HUDEP-2 (cell line): ENCODE measurements at regions not wholly inside any gene's neighbourhood (a gene's known extent, or its start where the extent isn't known, plus 50 kb on each side); places are given as distances from the start of the nearest gene placed in this dataset.
A peak's percentile ranks its signal among the peaks of the same experiment; 100 is the strongest.

ENCODE experiments used
- DNase-seq, 76 experiments: peaks; one replicate each; lab custom pipeline; 2025; ENCODE audit not compliant: unreplicated experiment in 76 of 76; lab: John Stamatoyannopoulos, UW

DNA sequence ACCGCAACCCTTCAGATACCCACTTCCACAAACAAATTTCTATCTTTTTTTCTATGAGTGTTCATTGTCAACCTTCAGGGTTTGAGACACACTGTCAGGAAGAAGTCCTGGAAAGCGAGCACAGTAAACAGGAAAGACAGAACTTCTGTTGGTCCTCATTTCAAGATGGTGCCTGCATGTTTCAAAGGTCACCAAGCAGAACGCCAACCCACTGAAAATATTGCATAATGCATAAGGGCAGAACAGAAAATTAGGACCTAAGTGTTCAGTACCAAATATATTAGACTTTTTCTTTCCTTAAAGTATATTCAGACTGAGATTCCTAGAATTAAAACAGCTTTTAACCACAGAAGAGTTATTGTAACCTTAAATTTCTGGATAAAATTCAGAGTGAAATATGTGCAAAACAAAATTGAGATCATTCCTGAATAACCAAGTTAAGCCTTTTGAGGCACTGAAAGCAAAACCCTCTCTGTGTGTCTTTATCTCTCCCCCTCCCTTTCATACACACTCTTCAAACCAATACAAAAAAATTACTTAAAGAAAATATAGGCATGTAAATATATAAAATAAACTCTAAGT, 387.8 kb upstream of the THBS1 start:
- no peak for DNase-seq

DNA sequence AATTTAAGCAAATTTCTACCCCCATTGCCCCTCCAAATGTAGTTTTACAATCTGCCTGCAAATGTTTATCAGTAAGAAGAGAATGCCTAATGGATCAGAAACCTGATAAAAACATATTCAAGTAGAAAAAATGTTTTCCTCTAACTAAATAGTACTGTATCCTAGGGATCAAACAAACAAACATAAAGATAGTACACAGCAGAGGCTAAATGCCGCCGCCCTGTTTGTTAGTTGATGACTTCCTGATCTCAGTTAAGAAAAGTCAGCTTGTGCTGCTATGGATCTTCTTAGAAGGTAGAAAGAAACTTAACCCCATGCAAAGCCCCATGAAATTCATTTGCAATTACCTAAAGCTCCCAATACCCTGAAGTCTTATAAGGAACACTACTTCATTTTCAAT, 387.3 kb upstream of the THBS1 start:
- DNase-seq: no peak

DNA sequence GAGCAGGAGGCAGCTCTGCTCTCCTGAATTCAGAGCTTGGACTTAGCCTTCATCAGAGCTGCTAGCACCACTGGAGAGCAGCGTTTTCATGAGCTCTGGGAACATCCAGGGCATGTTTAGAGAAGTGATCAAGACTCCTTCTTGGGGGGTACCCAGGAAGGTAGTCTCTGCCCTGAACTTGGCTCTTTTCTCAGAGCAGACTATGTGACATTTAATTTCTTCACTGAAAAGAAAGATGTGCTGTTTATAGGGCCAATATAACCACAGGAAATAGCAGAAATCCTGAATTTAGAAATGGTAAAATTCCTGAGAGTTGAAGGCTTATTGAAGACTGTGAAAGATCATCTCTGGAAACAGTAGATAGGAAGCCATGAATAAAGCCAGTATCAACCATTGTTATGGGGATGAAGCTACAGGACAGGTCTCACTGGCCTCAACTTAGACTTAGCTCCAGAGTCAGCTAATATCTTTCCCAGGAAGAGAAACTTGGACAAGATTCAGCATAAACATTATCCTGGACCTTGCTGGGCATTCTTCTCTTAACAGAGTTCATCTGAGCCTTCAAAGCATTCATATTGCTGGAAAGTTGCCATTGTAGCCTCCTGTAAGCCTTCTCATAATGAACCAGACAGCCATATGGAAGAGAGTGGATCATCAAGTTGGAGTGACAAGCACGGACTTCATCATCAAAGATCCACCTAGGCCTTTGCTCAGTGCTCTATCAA, 386.6 kb upstream of the THBS1 start:
- DNase-seq: no peak

DNA sequence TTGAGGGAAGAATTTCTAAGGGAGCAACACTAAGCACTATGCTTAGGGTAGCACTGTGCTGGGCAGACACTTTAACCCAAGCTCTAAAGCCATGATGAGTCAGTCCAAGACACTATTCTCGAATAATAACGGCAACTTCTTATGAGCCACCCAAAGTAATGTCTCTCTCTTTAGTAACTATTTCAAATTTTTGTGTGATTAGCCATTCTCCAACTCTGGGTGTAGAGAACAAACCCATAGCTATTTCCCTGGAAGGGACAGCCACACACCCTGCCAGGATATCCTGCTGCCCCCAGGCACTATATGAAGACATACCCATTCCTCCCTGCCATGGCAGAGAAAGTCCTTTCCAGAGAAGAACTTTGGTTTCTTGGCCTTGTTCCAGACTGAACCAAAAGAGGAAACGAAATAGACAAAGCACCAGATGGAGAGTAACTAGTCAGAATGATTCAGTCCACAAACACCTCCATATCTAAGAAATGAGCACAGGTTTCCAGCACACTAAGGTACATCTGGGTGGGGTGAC, 384.9 kb upstream of the THBS1 start:
- no peak for DNase-seq

DNA sequence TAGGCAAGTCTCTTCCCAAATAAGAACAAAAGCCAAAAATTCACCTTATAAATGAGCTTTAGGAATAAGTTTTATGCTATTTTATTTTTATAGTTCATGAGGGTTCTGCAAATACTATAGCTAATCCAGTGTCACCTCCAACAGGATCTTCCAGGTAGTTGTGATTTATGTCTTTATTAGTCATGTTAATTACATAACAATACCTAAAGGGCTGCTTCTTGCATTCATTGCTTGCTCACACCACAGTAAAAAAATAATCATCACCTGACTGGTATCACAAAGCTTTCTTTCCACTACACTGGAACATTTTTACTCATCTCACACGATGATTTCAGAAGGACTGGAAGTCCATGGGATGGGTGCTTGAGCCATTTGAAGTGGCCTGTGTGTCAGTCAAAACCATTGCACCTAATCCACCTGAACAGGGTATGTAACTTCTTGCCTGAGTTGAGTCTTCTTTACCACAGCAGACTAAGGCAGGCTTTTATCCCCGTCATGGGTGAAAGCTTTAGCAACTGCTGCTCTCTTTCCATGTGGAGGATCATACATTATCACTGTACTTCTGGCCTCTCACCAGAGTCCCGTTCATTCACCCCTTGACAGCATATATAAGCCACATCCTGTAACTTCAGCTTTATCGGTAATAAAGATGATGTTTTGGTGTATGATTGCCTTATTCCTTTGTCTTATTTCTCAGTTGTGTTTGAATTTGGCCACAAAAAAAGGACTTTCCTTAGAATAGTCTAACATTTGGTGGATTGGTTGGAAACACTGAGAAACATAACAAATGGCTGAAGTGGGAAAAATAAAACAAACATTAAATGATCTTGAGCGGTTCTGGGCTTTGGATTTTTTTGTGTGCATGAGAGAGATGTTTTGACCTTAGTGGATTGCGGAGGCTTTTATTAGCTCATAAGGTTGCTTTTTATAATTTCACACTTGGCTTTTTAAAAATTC, 382.6 kb upstream of the THBS1 start:
- DNase-seq: no peak

DNA sequence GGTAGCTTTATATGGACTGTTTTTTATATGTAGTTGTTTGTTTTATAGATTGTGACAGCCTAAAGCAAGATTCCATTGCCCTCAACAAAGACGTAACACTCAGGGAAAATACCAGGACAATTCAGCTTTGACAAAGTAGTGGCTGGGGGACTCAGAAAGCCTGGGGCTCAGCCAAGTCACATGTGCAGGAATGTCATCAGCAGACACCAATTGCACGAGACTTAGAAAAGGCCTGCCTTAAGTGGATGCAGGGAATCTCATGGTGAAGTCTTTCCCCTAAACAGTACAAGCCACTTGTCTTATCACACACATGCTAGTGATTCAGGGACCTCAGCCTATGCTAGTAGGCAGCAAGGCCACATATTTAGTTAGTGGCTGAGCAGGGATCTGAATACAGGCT, 381.8 kb upstream of the THBS1 start:
- DNase-seq: no peak

DNA sequence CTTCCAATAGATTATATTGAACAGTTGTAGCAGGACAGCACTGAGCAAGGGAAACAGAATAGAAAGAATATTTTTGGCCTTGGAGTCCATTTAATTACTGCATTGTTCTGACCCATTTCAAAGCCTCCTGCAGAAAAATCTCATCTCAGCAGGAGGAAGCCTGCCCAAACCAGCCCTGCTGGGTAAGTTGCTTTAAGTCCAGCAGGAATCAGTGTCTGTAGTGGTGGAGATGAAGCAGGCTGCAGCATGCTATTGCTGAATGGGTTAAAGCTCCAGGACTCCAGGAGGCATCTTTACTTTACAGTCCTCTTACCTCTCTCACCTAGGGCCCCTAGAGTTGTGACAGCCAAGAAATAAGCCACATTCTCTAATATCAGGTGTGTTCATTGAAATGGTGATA, 380.3 kb upstream of the THBS1 start:
- no peak for DNase-seq

DNA sequence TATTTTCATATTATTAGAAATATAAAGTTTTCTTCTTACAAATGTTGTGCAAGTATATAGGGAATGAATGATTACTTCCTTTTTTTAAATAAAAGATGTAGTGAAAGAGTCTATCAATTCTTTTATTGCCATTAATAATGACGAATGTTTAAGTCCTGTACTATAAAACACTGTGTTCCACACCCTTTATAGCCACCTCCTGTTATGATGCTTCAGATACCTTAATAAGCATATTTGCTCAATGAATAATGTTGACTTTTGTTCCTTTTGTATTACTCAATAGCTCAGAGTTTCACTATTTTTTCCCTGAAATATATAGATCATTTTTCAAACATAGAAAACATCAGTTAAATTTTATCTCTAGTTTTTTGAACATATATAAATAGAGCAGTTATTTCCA, 378.2 kb upstream of the THBS1 start:
- DNase-seq: no peak

DNA sequence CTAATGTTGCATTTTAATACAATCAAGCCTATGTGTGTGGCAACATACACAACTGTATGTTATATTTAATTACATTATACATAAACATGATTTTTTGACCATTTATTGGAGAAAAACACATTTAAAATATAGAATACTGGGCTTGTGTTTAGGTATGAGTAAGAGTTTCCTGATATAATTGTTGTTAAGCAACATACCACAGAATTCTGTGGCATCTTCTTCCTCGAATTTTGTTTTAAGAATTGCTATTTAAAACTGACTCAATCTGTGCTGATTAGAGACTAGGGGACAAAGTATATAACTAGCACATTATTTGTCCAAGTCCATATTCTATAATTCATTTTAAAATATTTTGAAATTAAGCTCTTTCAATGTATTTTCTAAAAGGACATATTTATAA, 376.8 kb upstream of the THBS1 start:
- DNase-seq: no peak

DNA sequence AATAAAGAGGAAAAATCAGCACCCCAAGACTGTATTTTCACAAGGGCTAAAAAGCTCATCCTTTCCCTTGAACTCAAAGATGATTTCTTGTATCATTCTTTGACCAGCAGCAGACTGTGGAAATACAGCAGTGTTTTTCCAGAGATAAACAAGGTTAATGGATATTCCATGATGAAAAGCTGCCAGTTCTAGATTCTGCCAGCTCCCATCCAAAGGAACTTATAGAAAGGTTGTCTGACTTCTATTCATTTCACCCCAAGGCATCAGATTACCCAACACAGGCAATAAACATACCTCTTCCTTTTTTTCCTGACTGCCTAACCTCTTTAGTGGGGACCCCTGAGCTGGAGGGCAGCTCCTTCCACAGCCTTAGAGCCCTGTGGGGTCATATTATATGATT, 375.8 kb upstream of the THBS1 start:
- DNase-seq: no peak

DNA sequence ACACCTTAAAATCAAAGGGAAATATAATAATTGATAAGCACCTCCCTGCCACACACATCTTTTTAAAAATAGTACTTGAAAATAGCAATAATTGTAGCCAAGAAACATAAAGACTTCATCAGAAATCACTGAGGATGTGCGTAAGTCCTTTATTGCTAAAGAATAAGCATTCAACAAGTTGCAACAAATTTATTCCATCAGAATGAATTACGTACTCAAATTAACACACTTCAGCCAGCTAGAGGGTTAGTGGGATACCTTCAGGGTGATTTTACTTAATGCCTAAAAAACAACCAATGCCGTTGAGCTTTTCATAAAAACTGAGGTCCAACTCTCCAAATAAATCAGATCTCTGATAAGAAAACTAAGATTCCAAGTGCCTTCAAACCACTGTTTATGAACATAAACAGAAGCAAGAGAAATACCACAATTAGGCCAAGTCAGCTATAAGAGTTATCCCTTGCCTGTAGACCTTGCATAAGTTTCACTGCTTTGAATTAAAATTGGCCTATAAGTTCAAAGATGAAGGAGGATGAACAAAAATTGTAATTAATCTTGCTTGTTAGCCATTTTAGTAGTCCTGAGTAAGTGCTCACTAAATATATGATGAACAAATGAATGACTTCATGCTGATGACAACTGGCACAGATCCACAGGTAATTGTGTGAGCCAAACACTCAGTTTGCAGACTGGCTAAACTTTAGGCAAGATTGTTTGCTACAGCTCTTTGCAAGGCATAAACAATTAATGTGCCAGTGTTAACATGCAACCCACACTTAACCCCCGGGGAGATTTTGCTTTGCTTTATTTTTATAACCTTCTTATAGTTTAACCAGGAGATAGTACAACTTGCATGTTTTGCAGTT, 375.1 kb upstream of the THBS1 start:
- no peak for DNase-seq

DNA sequence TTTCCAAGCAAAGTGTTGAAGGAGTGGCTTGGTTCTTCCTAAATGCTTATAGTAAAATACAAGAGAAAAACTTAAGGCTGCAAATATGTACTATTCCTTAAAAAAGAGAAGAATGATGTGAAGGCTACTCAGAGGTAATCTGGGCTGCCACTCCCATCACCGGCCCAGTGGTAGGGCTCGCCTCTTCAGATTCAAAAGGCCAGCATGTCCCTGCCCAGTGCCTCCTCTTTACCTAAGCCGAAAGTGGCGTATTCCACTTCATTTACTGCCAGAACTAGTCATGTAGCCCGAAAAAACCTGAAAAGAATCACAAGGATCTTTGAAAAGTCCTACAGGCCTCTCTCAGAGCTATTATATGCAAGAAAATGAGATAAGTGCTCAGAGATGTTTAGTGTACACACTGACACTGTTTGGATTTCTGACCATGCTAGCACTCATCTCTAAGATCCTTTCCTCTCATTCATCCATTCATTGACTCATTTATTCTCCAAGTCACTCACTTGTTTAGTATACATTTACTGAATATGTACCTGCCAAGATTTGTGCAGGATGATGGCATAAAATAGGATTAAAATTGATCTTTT, 373.3 kb upstream of the THBS1 start:
- no peak for DNase-seq

DNA sequence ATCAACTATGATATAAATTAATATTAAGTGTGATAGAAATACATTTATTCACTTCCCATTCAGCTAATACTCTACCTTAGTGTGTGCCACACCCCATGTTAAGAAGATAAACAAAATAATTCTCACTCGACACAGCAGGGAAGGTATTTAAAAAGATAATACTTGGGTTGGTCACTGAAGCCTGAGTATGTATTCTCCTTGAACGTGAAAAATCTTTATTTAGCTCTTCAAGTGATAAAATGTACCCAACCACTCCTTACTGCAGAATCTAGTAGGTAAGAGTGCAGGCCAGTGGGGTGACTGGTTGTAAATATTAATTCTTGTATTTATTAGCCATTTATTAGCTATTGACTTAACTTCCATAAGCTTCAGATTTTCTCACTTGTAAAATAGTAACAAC, 372.7 kb upstream of the THBS1 start:
- DNase-seq: no peak

DNA sequence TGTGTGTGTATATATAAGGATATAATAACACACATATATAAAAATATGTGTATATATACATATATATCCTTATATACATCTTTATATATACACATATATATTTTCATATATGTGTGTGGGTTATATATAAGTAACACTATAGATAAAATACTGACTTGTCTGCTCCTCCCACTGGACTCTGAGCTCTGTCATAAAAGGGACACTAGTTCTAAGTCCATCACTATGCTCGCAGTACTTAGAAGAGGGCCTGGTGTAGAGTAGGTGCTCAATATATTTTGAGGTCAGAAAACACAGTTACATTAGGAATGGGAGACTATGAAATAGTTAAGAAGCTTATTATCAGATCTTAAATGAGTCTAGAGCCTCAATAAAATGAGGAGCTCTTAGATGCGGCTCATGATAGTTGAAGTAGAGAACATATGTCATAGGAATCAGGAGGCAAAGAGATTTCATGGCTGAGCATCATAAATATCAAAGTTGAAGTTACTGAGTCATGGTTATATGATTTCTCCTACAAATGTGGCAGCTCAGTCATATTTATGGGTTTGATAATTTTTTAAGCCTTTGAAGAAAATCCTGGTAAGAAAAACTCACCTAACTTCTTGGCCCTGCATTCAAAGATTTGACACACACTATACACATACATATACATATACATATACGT, 371.2 kb upstream of the THBS1 start:
- no peak for DNase-seq

DNA sequence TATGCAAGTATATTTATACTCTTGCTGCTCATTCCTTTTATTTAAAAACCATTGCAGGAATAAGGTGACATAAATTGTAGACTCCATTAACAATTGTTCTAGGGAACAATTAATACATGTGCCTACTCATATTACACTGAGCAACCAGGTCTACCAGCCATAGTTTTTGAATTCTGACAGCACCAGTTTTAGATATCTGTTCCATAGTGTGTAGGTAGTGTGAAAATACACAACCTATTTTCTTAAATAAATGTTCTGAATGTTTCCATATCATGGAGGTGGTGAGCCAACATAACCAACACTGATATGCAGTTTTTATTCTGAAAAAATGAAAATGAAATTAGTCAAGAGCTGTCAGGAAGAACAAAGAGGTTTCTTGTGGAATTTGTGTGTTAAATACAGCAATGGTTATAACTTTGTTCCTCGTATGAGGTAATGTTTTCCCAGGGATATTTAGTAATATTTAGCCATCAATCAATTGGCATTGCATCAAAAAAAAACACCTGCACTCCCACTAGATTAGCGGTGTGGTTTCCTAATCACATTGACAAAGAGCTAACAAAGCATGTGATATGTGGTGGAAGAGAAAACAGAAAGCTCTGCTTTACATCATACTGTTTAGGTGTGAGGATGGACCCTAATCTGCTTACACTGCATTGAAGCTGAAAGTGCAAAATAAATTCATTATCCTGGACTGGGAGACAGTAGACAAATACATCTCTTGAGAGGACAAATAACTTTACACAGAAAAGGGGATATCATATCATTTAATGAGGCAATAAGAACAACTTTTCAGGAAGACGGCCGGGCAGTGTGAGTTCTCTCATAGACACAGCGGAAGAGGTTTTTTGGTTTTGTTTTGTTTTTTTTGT, 369.5 kb upstream of the THBS1 start:
- DNase-seq: no peak

DNA sequence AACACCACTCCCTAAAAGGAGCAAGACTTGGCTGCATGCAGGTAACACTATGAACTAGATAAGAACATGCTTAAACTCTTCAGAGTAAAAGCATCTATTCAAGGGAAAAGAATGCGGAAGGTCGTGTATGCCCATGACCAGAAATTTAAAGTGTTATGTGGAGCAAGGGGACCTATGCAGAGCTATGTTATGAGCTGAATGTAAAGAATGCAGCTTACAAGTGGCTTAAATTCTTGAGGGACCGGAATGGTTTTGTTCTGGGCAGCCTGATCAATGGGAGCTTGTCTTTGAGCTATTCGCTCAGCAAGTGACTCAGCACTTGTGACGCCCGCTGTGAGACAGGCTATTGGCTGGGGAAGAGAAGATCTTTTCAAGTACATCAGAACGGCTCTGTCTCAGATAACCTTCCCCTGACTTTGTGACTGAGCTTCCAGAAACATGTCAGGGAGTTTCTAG, 367.5 kb upstream of the THBS1 start:
- peak in 3 of 76 experiments; percentile 1 to 5 (median 4) for DNase-seq

DNA sequence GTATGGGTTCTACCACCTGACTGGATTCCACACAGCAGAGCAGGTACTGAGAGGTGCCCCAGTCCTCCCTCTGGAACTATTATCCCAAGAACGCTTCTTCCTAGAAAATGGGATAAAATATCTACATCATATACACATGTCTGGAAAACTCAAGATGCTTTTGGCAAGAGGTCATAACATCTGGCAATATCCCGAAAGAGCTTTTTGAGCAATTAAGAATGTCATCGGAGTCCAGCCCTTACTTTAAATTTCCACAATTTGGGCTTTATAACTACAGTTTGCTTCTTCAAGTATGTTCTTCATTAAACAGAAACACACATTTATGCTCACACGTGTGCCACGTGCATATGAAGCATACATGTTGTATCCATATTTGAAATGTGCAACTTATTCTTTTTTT, 365.9 kb upstream of the THBS1 start:
- no peak for DNase-seq

DNA sequence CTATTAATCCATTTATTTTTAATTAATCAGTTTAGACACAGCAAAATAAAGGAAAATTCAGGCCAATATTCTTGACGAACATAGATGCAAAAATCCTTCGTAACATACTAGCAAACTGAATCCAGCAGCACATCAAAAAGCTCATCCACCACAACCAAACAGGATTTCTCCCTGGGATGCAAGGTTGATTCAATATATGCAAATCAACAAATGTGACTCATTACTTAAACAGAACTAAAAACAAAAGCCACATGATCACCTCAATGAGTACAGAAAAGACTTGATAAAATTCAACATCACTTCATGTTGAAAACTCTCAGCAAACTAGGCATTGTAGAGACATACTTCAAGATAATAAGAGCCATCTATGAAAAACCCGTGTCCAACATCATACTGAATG, 364.1 kb upstream of the THBS1 start:
- no peak for DNase-seq

DNA sequence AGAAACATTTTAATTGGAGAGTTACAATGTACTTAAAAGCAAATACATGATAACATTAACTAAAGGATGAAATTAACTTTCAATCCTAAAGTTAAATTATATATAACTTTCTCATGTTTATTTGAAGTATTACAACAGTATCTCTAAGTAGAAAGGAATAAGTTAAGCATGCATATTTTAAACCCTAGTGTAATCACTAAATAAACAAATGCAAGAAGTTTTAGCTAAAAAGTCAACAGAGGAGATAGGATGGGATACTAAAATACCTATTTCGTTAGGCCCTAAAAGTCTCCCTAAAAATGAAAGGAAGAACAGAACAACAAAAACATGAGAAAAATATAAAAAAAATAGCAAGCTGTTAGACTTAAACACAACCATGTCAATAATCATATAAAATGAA, 361.3 kb upstream of the THBS1 start:
- DNase-seq: no peak
